SIG-M5 treated with dmso at 0.1 percent for 504 hours (cell line): ENCODE measurements at regions not wholly inside any gene's neighbourhood (a gene's known extent, or its start where the extent isn't known, plus 50 kb on each side); places are given as distances from the start of the nearest gene placed in this dataset.
A peak's percentile ranks its signal among the peaks of the same experiment; 100 is the strongest.

Experiments
- DNase-seq: peaks from one replicate; lab custom pipeline; 2025; ENCODE audit not compliant: unreplicated experiment; lab: John Stamatoyannopoulos, UW

GRCh38 chr3:72593881-72594397 lies 254.3 kb downstream of the SHQ1 start:
- peak; percentile 80 for DNase-seq

- DNase-seq: no peak
These were observed 256.5 kb downstream of the SHQ1 start for GRCh38 chr3:72591522-72592421.

- DNase-seq: no peak
These were observed 257.5 kb downstream of the SHQ1 start for GRCh38 chr3:72590732-72591221.

- no peak for DNase-seq
These were observed 261.0 kb downstream of the SHQ1 start for GRCh38 chr3:72587282-72587681.

- no peak for DNase-seq
These were observed 261.6 kb downstream of the SHQ1 start for GRCh38 chr3:72586694-72587093.

GRCh38 chr3:72585966-72586365 lies 262.3 kb downstream of the SHQ1 start:
- DNase-seq: no peak

- no peak for DNase-seq
These were observed 264.0 kb downstream of the SHQ1 start for GRCh38 chr3:72584262-72584661.

GRCh38 chr3:72582963-72583362 lies 265.3 kb downstream of the SHQ1 start:
- no peak for DNase-seq

GRCh38 chr3:72582211-72582878 lies 265.9 kb downstream of the SHQ1 start:
- no peak for DNase-seq

- no peak for DNase-seq
These were observed 267.3 kb downstream of the SHQ1 start for GRCh38 chr3:72580900-72581299.

- no peak for DNase-seq
These were observed 267.9 kb downstream of the SHQ1 start for GRCh38 chr3:72580246-72580756.

GRCh38 chr3:72579581-72580245 lies 268.5 kb downstream of the SHQ1 start:
- DNase-seq: no peak

- no peak for DNase-seq
These were observed 269.1 kb downstream of the SHQ1 start for GRCh38 chr3:72579191-72579580.

- no peak for DNase-seq
These were observed 271.1 kb downstream of the SHQ1 start for GRCh38 chr3:72577190-72577589.

- no peak for DNase-seq
These were observed 271.7 kb downstream of the SHQ1 start for GRCh38 chr3:72576563-72576962.

- DNase-seq: no peak
These were observed 274.1 kb downstream of the SHQ1 start for GRCh38 chr3:72574144-72574543.

- DNase-seq: no peak
These were observed 275.2 kb downstream of the SHQ1 start for GRCh38 chr3:72573051-72573450.

GRCh38 chr3:72572489-72573007 lies 275.7 kb downstream of the SHQ1 start:
- no peak for DNase-seq

GRCh38 chr3:72571638-72572114 lies 276.6 kb downstream of the SHQ1 start:
- DNase-seq: no peak

- DNase-seq: no peak
These were observed 277.2 kb downstream of the SHQ1 start for GRCh38 chr3:72571052-72571451.
